PC-9 (cell line): ENCODE measurements at regions not wholly inside any gene's neighbourhood (a gene's known extent, or its start where the extent isn't known, plus 50 kb on each side); places are given as distances from the start of the nearest gene placed in this dataset.

Experiments
- CTCF ChIP-seq: fragments of 200-600 bp; sonication (generic); conservative IDR thresholded peaks from 2 replicates; pipeline ENCODE4 v1.6.1; 2017; ENCODE audit warnings: mixed run types, antibody characterized with exemption, mild to moderate bottlenecking, moderate library complexity
- EZH2 ChIP-seq: fragments of 200-600 bp; sonication (generic); IDR thresholded peaks from 2 replicates; pipeline ENCODE4 v1.8.0; 2017; ENCODE audit warnings: antibody characterized with exemption, low read depth

DNA sequence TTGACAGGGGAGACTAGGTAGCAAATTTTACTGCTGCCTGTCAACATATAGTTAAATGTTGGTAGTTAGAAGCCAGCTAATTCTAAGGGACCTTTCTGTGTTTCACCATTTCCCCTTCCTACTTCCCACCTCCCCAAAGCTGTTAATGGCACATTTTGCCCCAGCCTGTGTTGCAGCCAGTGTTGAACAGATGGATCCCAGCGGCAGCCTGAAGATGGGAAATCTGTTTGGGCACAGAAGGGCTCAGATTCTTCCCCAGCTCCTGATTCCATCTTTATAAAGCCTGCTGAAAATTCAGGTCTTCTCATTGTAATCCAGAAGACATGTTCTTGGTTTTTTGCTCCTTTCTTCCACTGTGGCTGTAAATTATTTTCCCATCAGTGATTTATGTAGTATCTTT, 89.0 kb downstream of the SPRY1 start:
- no peak for TF ChIP-seq CTCF
- TF ChIP-seq EZH2 = no peak
